CD4-positive, alpha-beta memory T cell (primary cell): ENCODE measurements at regions not wholly inside any gene's neighbourhood (a gene's known extent, or its start where the extent isn't known, plus 50 kb on each side); places are given as distances from the start of the nearest gene placed in this dataset.
"Not testable (repeated sequence)": the region's sequence is repeated elsewhere in the genome, so short reads cannot be mapped to it uniquely, and the experiment has no call there.

ENCODE experiments used
- CTCF ChIA-PET: fragments of 350-600 bp; sonication (Branson Sonifier 250); formaldehyde crosslinking; loops from one replicate; lab custom pipeline; 2021; ENCODE audit warnings: inconsistent platforms; ENCODE audit not compliant: partially characterized antibody; lab: Charles Lee
- POLR2A ChIA-PET: fragments of 350-600 bp; sonication (Branson Sonifier 250); formaldehyde crosslinking; loops from one replicate; lab custom pipeline; 2021; ENCODE audit not compliant: partially characterized antibody; lab: Charles Lee
- DNase-seq, 5 donors: peaks; one replicate each; pipeline versions ENCODE4 v3.0.0 to v3.0.0-alpha.2; 2020 to 2022; ENCODE audit warnings: mixed read lengths in 1 of 5
- H3K27ac ChIP-seq: one replicate; pipeline ENCODE4 v1.7.0; 2013; ENCODE audit warnings: low read depth, low read length
- H3K27me3 ChIP-seq: 2 replicates; pipeline ENCODE4 v1.7.0; 2013; ENCODE audit warnings: mild to moderate bottlenecking, low read length, moderate library complexity; ENCODE audit not compliant: insufficient read depth
- H3K36me3 ChIP-seq: 2 replicates; pipeline ENCODE4 v1.7.0; 2013; ENCODE audit warnings: mild to moderate bottlenecking, low read length, moderate library complexity; ENCODE audit not compliant: insufficient read depth
- H3K4me1 ChIP-seq: 2 replicates; pipeline ENCODE4 v1.7.0; 2013; ENCODE audit warnings: mild to moderate bottlenecking, low read length, moderate library complexity; ENCODE audit not compliant: insufficient read depth
- H3K4me3 ChIP-seq, 2 donors: one replicate each; pipeline ENCODE4 v1.7.0; 2013; ENCODE audit warnings: low read length in 2 of 2, mild to moderate bottlenecking in 1 of 2
- H3K9me3 ChIP-seq, 2 donors: one replicate each; pipeline ENCODE4 v1.7.0; 2013; ENCODE audit warnings: low read length in 2 of 2, control low read depth in 1 of 2; ENCODE audit not compliant: control insufficient read depth in 1 of 2
- H3K27ac Mint-ChIP-seq, 7 donors: one replicate each; pipeline ENCODE4 v1.8.0; 2020 to 2021; ENCODE audit warnings: mixed read lengths in 7 of 7, mild to moderate bottlenecking in 6 of 7, inconsistent platforms in 3 of 7, moderate library complexity in 3 of 7
- H3K27me3 Mint-ChIP-seq, 2 donors: one replicate each; pipeline ENCODE4 v1.8.0; 2020 to 2021; ENCODE audit warnings: mixed read lengths in 2 of 2
- H3K36me3 Mint-ChIP-seq, 2 donors: one replicate each; pipeline ENCODE4 v1.8.0; 2020 to 2021; ENCODE audit warnings: mixed read lengths in 2 of 2, inconsistent platforms in 1 of 2, mild to moderate bottlenecking in 1 of 2
- H3K4me1 Mint-ChIP-seq, 4 donors: one replicate each; pipeline ENCODE4 v1.8.0; 2020 to 2021; ENCODE audit warnings: mixed read lengths in 4 of 4, mild to moderate bottlenecking in 1 of 4
- H3K4me3 Mint-ChIP-seq, 8 donors: one replicate each; pipeline ENCODE4 v1.8.0; 2020 to 2021; ENCODE audit warnings: mixed read lengths in 8 of 8, mild to moderate bottlenecking in 7 of 8, moderate library complexity in 6 of 8, inconsistent platforms in 3 of 8
- H3K9me3 Mint-ChIP-seq, 8 donors: one replicate each; pipeline ENCODE4 v1.8.0; 2020 to 2021; ENCODE audit warnings: mixed read lengths in 8 of 8, mild to moderate bottlenecking in 5 of 8, inconsistent platforms in 3 of 8, moderate library complexity in 1 of 8
- intact Hi-C: fragments of 100-400 bp; cut with micrococcal nuclease; formaldehyde crosslinking; loops from one replicate; pipeline ENCODE4 v1.15.1; 2023

DNA sequence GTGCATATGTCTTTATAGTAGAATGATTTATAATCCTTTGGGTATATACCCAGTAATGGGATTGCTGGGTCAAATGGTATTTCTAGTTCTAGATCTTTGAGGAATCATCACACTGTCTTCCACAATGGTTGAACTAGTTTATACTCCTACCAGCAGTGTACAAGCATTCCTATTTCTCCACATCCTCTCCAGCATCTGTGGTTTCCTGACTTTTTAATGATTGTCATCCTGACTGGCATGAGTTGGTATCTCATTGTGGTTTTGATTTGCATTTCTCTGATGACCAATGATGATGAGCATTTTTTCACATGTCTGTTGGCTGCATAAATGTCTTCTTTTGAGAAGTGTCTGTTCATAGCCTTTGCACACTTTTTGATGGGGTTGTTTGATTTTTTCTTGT is 152.8 kb downstream of the INHBA start:
- H3K27me3 Mint-ChIP-seq, CTCF ChIA-PET, H3K4me1 ChIP-seq, H3K4me3 ChIP-seq, DNase-seq, intact Hi-C loops, H3K36me3 Mint-ChIP-seq, H3K9me3 ChIP-seq, H3K4me3 Mint-ChIP-seq, H3K27me3 ChIP-seq, POLR2A ChIA-PET, H3K36me3 ChIP-seq, H3K27ac Mint-ChIP-seq, H3K27ac ChIP-seq, H3K4me1 Mint-ChIP-seq: not testable (repeated sequence)
- peaks cover 2 to 22% (median 7%) of the 10 kb centered on the region in 8 donors for H3K9me3 Mint-ChIP-seq

DNA sequence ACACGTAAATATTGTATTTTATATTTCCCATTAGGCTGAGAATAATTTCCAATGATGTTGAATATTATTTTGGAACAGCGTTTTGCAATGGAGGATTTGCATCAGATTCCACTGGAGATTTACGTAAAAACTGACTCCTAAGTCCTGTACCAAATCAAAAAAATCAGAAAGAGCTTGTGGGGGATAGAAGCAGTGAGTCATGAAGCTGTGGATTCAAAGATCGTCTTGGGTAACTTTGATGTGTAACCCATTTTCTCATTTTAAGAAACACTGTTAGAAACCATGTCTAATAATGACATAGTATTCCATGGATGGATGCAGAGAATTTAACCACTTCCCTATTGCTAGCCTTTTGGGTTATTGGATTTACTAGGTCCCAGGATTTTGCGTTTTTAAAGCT is 158.6 kb downstream of the INHBA start:
- ChIA-PET POLR2A (no interaction called here), CTCF (no interaction called here)
- Histone ChIP-seq H3K36me3 (no peaks in the 10 kb centered on the region), H3K4me1 (no peaks in the 10 kb centered on the region), H3K9me3 (no peaks in the 10 kb centered on the region), H3K27ac (no peak overlapping the region), H3K27me3 (no peaks in the 10 kb centered on the region), H3K4me3 (no peak overlapping the region)
- H3K4me3 Mint-ChIP-seq = no peak overlapping the region
- H3K36me3 Mint-ChIP-seq = no peaks in the 10 kb centered on the region
- H3K27ac Mint-ChIP-seq = no peak overlapping the region
- intact Hi-C loops = no loop called here
- DNase-seq = no peak
- peaks cover 0 to 16% (median 5%) of the 10 kb centered on the region in 8 donors for H3K9me3 Mint-ChIP-seq
- H3K27me3 Mint-ChIP-seq = no peaks in the 10 kb centered on the region
- no peaks in the 10 kb centered on the region for H3K4me1 Mint-ChIP-seq

DNA sequence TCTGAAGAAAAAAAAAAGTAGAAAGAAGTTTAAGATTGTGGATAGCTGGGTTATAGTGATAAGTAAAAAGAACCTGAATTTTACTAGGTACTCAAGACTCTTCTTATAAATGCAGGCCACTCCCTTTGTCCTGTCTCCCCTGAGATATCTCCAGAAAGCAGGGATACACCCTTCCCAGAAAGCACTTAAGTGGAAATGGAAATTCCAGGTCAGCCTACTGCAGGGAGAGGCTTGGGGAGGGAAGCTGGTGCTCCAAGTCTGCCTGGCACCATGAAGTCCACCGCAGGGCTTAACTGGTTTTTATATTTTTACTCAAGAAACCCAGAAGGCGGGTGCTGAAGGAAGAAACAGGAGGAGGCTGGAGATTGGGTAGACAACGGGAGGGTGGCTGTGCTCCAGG is 162.3 kb downstream of the INHBA start:
- Mint-ChIP-seq H3K27me3 (no peaks in the 10 kb centered on the region), H3K27ac (no peak overlapping the region), H3K4me1 (no peaks in the 10 kb centered on the region), H3K9me3 (peaks cover 0 to 10% (median 4%) of the 10 kb centered on the region in 8 donors), H3K4me3 (no peak overlapping the region), H3K36me3 (no peaks in the 10 kb centered on the region)
- H3K4me1 ChIP-seq = no peaks in the 10 kb centered on the region
- DNase-seq = no peak
- no peaks in the 10 kb centered on the region for H3K36me3 ChIP-seq
- ChIA-PET POLR2A (no interaction called here), CTCF (no interaction called here)
- H3K9me3 ChIP-seq = no peaks in the 10 kb centered on the region
- no peak overlapping the region for H3K4me3 ChIP-seq
- no peaks in the 10 kb centered on the region for H3K27me3 ChIP-seq
- intact Hi-C loops = no loop called here
- H3K27ac ChIP-seq = no peak overlapping the region

DNA sequence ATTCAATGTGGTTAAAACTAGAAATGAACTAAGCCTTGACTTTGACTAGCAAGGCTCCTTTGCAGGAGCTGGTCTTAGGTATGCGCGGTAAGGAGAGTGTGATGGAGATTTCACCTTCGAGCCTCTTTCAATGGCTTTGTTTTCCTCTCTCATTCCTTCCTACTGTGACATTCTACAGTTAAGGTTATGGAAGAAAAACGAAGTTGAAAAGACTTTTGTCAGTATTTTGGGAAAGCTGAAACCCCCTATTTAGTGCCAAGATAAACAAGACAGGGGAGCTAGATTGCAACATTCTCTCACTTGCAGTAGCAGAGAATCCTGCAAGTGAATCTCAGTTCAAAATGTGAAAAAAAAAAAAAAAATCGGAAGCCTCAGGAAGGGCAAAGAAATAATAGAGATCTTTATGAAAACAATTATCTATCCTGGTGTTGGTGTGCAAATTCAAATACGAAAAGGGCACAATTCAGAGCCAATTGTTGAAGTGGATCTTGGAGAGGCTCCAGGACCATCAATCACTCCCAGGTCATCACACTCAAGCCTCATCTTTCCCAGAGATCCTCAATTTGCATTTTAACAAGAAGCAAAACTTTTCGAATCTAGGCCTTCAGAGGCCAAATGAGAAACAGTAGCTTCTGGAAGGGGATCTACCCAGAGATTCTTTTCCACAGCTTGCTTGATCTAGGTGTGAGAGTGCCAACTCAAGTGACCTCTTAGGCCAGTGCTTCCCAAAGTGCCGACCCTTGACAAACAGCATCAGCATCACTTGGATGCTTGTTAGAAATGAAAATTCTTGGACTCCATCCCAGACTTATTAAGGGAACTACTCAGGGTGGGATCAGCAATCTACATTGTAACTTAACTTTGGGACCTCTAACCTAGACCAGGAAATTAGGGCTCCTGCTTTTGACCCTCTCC is 163.8 kb downstream of the INHBA start:
- peak overlapping the region in 1 of 7 donors; percentile 39 for H3K27ac Mint-ChIP-seq
- H3K4me3 Mint-ChIP-seq = no peak overlapping the region
- H3K9me3 ChIP-seq = no peaks in the 10 kb centered on the region
- H3K27ac ChIP-seq = no peak overlapping the region
- no peaks in the 10 kb centered on the region for H3K27me3 ChIP-seq
- H3K27me3 Mint-ChIP-seq = no peaks in the 10 kb centered on the region
- H3K4me1 Mint-ChIP-seq = no peaks in the 10 kb centered on the region
- ChIA-PET POLR2A (no interaction called here), CTCF (interaction anchor here (1.0 kb wide), 1 partner anchor 8 kb away, joined by 3 read pairs; no protein-coding TSS in a partner anchor)
- H3K4me1 ChIP-seq = no peaks in the 10 kb centered on the region
- H3K4me3 ChIP-seq = no peak overlapping the region
- no peaks in the 10 kb centered on the region for H3K36me3 ChIP-seq
- intact Hi-C loops = no loop called here
- H3K36me3 Mint-ChIP-seq = no peaks in the 10 kb centered on the region
- DNase-seq = no peak
- H3K9me3 Mint-ChIP-seq = peaks cover 0 to 10% (median 4%) of the 10 kb centered on the region in 8 donors

DNA sequence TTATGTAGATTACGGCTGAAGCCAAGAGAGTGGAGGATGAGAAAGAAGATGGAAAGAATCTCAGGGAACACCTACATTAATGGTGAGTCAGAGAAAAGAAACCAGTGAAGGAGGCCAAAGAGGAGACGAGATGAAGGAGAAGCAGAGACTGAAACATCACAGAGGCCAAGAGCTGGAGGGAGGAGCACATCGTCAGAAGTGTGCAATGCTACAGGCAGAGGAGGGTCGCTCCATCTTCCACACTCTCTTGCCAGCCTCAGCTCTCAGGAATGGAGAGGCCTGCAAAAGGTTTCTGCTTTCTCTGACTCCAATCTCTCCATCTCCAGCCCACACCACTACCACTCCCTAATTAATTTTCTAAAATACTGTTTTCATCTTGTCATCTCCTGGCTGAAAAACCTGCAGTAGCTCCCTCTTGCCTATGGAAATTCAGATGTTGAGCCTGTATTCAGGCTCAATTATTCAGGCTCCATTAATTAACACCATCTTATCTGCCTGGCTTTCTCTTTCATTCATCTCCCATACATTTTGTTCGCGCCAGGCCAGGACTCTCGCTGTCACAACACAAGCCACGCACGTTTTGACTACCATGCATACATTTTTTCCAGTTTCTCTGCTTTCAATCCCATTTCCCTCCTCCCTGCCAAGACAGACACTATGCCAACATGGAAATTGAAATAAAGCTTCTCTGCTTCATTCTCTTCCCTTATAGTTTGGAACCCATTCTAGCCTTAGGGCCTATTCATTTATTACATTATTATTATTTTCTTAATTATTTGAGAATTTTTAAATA is 165.8 kb downstream of the INHBA start:
- CTCF ChIA-PET = no interaction called here
- intact Hi-C loops = no loop called here

DNA sequence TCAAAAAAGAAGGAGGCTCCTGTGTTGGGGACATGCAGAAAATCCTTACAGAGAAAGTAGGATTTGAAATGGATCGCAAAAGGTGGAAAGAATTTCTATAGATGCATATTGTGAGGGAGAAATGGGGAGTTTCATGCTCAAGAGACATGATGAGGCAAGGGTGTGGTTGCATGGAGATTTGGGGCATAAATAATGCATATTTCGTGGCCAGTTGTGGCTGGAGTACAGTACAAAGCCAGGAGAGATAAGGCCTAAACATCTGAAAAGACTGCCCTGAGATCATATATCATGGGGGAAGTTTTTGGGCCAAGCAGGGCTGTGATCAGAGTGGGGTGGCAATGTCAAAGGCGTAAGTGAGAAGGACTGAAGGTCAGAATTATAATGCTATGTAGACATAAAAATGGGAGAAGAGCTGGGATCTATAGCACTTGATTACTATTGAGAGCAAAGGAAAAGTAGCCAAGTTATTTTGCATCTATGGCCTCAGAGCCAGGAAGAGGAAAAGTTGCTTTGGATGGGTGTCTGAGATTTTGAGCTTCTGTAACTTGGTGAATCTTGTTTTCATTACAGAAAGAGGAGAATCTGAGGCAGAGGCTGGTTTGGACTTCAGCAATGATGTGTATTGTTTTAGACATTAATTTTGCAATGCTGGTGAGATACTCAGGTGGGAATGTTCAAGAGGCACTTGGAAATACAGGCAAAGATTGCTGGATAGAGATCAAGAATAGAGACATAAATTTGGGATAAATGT is 166.6 kb downstream of the INHBA start:
- CTCF ChIA-PET = no interaction called here
- Mint-ChIP-seq H3K27me3 (no peaks in the 10 kb centered on the region), H3K9me3 (peaks cover 0 to 11% (median 3%) of the 10 kb centered on the region in 8 donors), H3K4me3 (no peak overlapping the region), H3K27ac (no peak overlapping the region), H3K4me1 (no peaks in the 10 kb centered on the region), H3K36me3 (no peaks in the 10 kb centered on the region)
- POLR2A ChIA-PET = no interaction called here
- Histone ChIP-seq H3K4me1 (no peaks in the 10 kb centered on the region), H3K27me3 (no peaks in the 10 kb centered on the region), H3K9me3 (no peaks in the 10 kb centered on the region), H3K4me3 (no peak overlapping the region), H3K27ac (no peak overlapping the region), H3K36me3 (no peaks in the 10 kb centered on the region)
- intact Hi-C loops = no loop called here
- no peak for DNase-seq

More for the DNA sequence above, 165.8 kb downstream of the INHBA start:
- Mint-ChIP-seq H3K27me3 (no peaks in the 10 kb centered on the region), H3K4me3 (no peak overlapping the region), H3K36me3 (no peaks in the 10 kb centered on the region), H3K27ac (no peak overlapping the region), H3K9me3 (peaks cover 0 to 11% (median 3%) of the 10 kb centered on the region in 8 donors), H3K4me1 (no peaks in the 10 kb centered on the region)
- Histone ChIP-seq H3K4me1 (no peaks in the 10 kb centered on the region), H3K27ac (no peak overlapping the region), H3K36me3 (no peaks in the 10 kb centered on the region), H3K27me3 (no peaks in the 10 kb centered on the region), H3K9me3 (no peaks in the 10 kb centered on the region), H3K4me3 (no peak overlapping the region)
- no peak for DNase-seq
- POLR2A ChIA-PET = no interaction called here

DNA sequence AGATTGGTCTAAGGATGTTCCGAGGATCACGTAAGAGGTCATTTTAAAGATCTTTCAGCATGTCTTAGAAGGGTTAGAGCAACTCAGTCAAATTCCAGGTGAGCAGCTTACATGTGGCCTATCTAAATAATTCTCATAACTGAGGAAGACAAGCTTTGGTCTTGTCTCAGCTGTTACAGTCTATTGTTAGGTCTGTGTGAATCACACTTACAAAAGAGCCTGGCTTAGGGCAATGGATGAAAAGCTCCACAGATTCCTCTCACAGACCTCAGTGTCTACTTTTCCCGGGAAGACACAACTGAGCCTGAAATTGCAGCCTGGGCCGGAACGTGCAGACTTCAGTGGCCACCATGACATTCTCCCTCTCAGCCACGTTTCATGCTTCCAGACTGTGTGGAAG is 173.1 kb downstream of the INHBA start:
- ChIA-PET CTCF (no interaction called here), POLR2A (no interaction called here)
- peaks cover 0 to 19% (median 7%) of the 10 kb centered on the region in 8 donors for H3K9me3 Mint-ChIP-seq
- H3K36me3 Mint-ChIP-seq = no peaks in the 10 kb centered on the region
- no peak overlapping the region for H3K27ac Mint-ChIP-seq
- Histone ChIP-seq H3K4me1 (no peaks in the 10 kb centered on the region), H3K4me3 (no peak overlapping the region), H3K27me3 (no peaks in the 10 kb centered on the region), H3K9me3 (no peaks in the 10 kb centered on the region), H3K36me3 (no peaks in the 10 kb centered on the region), H3K27ac (no peak overlapping the region)
- no peaks in the 10 kb centered on the region for H3K4me1 Mint-ChIP-seq
- no peak for DNase-seq
- intact Hi-C loops = no loop called here
- H3K27me3 Mint-ChIP-seq = no peaks in the 10 kb centered on the region
- no peak overlapping the region for H3K4me3 Mint-ChIP-seq
